Neuronal stem cell (in vitro differentiated cells): ENCODE measurements at regions not wholly inside any gene's neighbourhood (a gene's known extent, or its start where the extent isn't known, plus 50 kb on each side); places are given as distances from the start of the nearest gene placed in this dataset.
"Not testable (repeated sequence)": the region's sequence is repeated elsewhere in the genome, so short reads cannot be mapped to it uniquely, and the experiment has no call there.

Experiments used
- DNase-seq: peaks from one replicate; pipeline ENCODE4 v3.0.0-alpha.2; 2013; ENCODE audit warnings: low spot score
- H2AFZ ChIP-seq: one replicate; pipeline ENCODE4 v1.6.1; 2013; ENCODE audit warnings: mild to moderate bottlenecking, low read length, inconsistent platforms
- H2AK5ac ChIP-seq: 2 replicates; pipeline ENCODE4 v1.6.1; 2013; ENCODE audit warnings: low read depth, mild to moderate bottlenecking, inconsistent platforms, low read length, moderate library complexity, mixed read lengths
- H2BK120ac ChIP-seq: 2 replicates; pipeline ENCODE4 v1.6.1; 2013; ENCODE audit warnings: low read depth, mild to moderate bottlenecking, inconsistent platforms, low read length, moderate library complexity, mixed read lengths
- H2BK12ac ChIP-seq: one replicate; pipeline ENCODE4 v1.6.1; 2013; ENCODE audit warnings: low read length, inconsistent platforms
- H2BK15ac ChIP-seq: 2 replicates; pipeline ENCODE4 v1.6.1; 2013; ENCODE audit warnings: mild to moderate bottlenecking, low read length, inconsistent platforms, mixed read lengths
- H2BK5ac ChIP-seq: one replicate; pipeline ENCODE4 v1.6.1; 2013; ENCODE audit warnings: inconsistent platforms, mild to moderate bottlenecking, low read length, moderate library complexity
- H3K14ac ChIP-seq: one replicate; pipeline ENCODE4 v1.6.1; 2013; ENCODE audit warnings: low read length, inconsistent platforms
- H3K18ac ChIP-seq: 2 replicates; pipeline ENCODE4 v1.6.1; 2013; ENCODE audit warnings: low read length, inconsistent platforms
- H3K23ac ChIP-seq: 2 replicates; pipeline ENCODE4 v1.6.1; 2013; ENCODE audit warnings: low read depth, mild to moderate bottlenecking, mixed read lengths, low read length, inconsistent platforms; ENCODE audit not compliant: poor library complexity
- H3K27ac ChIP-seq: replicated peaks from 3 replicates; pipeline ENCODE4 v1.5.1; 2013; ENCODE audit warnings: low read length, inconsistent platforms
- H3K27me3 ChIP-seq, 3 experiments: 2 replicates each; pipeline ENCODE4 v1.6.1; 2013; ENCODE audit warnings: low read length in 3 of 3, mild to moderate bottlenecking in 2 of 3, inconsistent platforms in 1 of 3, low read depth in 1 of 3, mixed read lengths in 1 of 3, moderate library complexity in 1 of 3; ENCODE audit not compliant: control insufficient read depth in 3 of 3, insufficient read depth in 3 of 3
- H3K36me3 ChIP-seq, 2 donors: replicated peaks in 1 of 2; 2 replicates each; pipeline ENCODE4 v1.6.1; 2013; ENCODE audit warnings: low read length in 2 of 2; ENCODE audit not compliant: control insufficient read depth in 2 of 2, insufficient read depth in 2 of 2
- H3K4ac ChIP-seq: 2 replicates; pipeline ENCODE4 v1.6.1; 2013; ENCODE audit warnings: inconsistent platforms, mild to moderate bottlenecking, low read length, moderate library complexity
- H3K4me1 ChIP-seq, 2 donors: 1 replicate in 1 of 2; 2 replicates in 1 of 2; pipeline ENCODE4 v1.6.1; 2013; ENCODE audit warnings: low read length in 2 of 2, low read depth in 1 of 2; ENCODE audit not compliant: control insufficient read depth in 2 of 2, insufficient read depth in 1 of 2
- H3K4me2 ChIP-seq: one replicate; pipeline ENCODE4 v1.6.1; 2013; ENCODE audit warnings: mild to moderate bottlenecking, low read length, inconsistent platforms; ENCODE audit not compliant: insufficient read depth, poor library complexity, severe bottlenecking
- H3K4me3 ChIP-seq, 2 donors: 2 replicates each; pipeline ENCODE4 v1.5.1; 2013; ENCODE audit warnings: low read length in 2 of 2, mild to moderate bottlenecking in 2 of 2, inconsistent platforms in 1 of 2, moderate library complexity in 1 of 2
- H3K79me1 ChIP-seq: one replicate; pipeline ENCODE4 v1.6.1; 2013; ENCODE audit warnings: low read depth, mild to moderate bottlenecking, inconsistent platforms, low read length, moderate library complexity
- H3K9ac ChIP-seq: one replicate; pipeline ENCODE4 v1.6.1; 2013; ENCODE audit warnings: mild to moderate bottlenecking, low read depth, low read length, inconsistent platforms; ENCODE audit not compliant: poor library complexity
- H3K9me3 ChIP-seq, 2 donors: replicated peaks in 1 of 2; 2 replicates each; pipeline versions ENCODE3 to v1.6.1; 2013; ENCODE audit warnings: low read length in 2 of 2, mild to moderate bottlenecking in 2 of 2, inconsistent platforms in 1 of 2, low read depth in 1 of 2, mixed read lengths in 1 of 2, moderate library complexity in 1 of 2; ENCODE audit not compliant: control insufficient read depth in 2 of 2, insufficient read depth in 1 of 2
- H4K8ac ChIP-seq: one replicate; pipeline ENCODE4 v1.6.1; 2013; ENCODE audit warnings: low read depth, mild to moderate bottlenecking, inconsistent platforms, low read length, moderate library complexity
- H4K91ac ChIP-seq: one replicate; pipeline ENCODE4 v1.6.1; 2013; ENCODE audit warnings: low read length, low read depth, mild to moderate bottlenecking, inconsistent platforms; ENCODE audit not compliant: poor library complexity
- WGBS, 2 donors: extraction: QIAGEN DNeasy Blood & Tissue Kit; methylation state at CpG; one replicate each; pipeline ENCODE4 v1.1.7; 2013; ENCODE audit warnings: missing lambda C conversion rate in 2 of 2, mixed read lengths in 1 of 2; ENCODE audit not compliant: insufficient read length in 2 of 2, insufficient replicate concordance in 1 of 2; ENCODE audit errors: extremely low coverage in 2 of 2; 5-methylcytosine and 5-hydroxymethylcytosine counted together

- Histone ChIP-seq H3K4me3 (no peak overlapping the region), H3K9ac (no peak overlapping the region), H3K36me3 (no peaks in the 10 kb centered on the region), H3K4ac (no peak overlapping the region), H3K14ac (no peak overlapping the region), H3K23ac (no peak overlapping the region), H2BK12ac (no peak overlapping the region), H2BK5ac (no peak overlapping the region), H2AK5ac (no peak overlapping the region), H2BK120ac (no peak overlapping the region), H3K18ac (no peak overlapping the region), H3K4me2 (no peak overlapping the region), H4K8ac (no peak overlapping the region), H2AFZ (no peak overlapping the region), H3K9me3 (peaks cover 0 to 3% of the 10 kb centered on the region in 2 donors), H3K27ac (no peak overlapping the region), H4K91ac (no peak overlapping the region), H3K27me3 (no peaks in the 10 kb centered on the region), H2BK15ac (no peak overlapping the region), H3K79me1 (no peaks in the 10 kb centered on the region), H3K4me1 (no peaks in the 10 kb centered on the region)
- no CpG with 5 or more reads among the region's 3 CpGs for WGBS, 2 donors
- DNase-seq, result no peak
Measured at GRCh38 chr4:33116871-33117270, 2396.7 kb downstream of the PCDH7 start.

- no peak overlapping the region for H2AFZ ChIP-seq
- H2BK15ac ChIP-seq, result no peak overlapping the region
- H3K9ac ChIP-seq, result no peak overlapping the region
- H3K4me1 ChIP-seq, result peaks cover 0 to 3% of the 10 kb centered on the region in 2 donors
- H2BK12ac ChIP-seq, result no peak overlapping the region
- no peak overlapping the region for H3K14ac ChIP-seq
- no peak overlapping the region for H3K27ac ChIP-seq
- no peak overlapping the region for H4K8ac ChIP-seq
- H4K91ac ChIP-seq, result no peak overlapping the region
- H3K27me3 ChIP-seq, result no peaks in the 10 kb centered on the region
- no CpG with 5 or more reads among the region's 1 CpG for WGBS, 2 donors
- H3K4ac ChIP-seq, result no peak overlapping the region
- H3K23ac ChIP-seq, result no peak overlapping the region
- no peaks in the 10 kb centered on the region for H3K9me3 ChIP-seq
- no peak overlapping the region for H2BK5ac ChIP-seq
- no peaks in the 10 kb centered on the region for H3K36me3 ChIP-seq
- H3K4me3 ChIP-seq, result no peak overlapping the region
- H3K18ac ChIP-seq, result no peak overlapping the region
- H2BK120ac ChIP-seq, result no peak overlapping the region
- no peak overlapping the region for H3K4me2 ChIP-seq
- no peak for DNase-seq
- no peak overlapping the region for H2AK5ac ChIP-seq
- no peaks in the 10 kb centered on the region for H3K79me1 ChIP-seq
Measured at GRCh38 chr4:33126002-33126401, 2405.8 kb downstream of the PCDH7 start.

- H2BK15ac ChIP-seq, H2AK5ac ChIP-seq, H3K79me1 ChIP-seq, H4K91ac ChIP-seq, H2BK120ac ChIP-seq, H3K23ac ChIP-seq, DNase-seq, H3K9me3 ChIP-seq, H3K27me3 ChIP-seq, H3K9ac ChIP-seq, H2AFZ ChIP-seq, H3K27ac ChIP-seq, H3K36me3 ChIP-seq, H4K8ac ChIP-seq, H3K14ac ChIP-seq, H3K4me2 ChIP-seq, H3K4me3 ChIP-seq, H2BK5ac ChIP-seq, H3K18ac ChIP-seq, H3K4me1 ChIP-seq, H3K4ac ChIP-seq, H2BK12ac ChIP-seq: not testable (repeated sequence)
- WGBS, 2 donors, result no CpG with 5 or more reads among the region's 1 CpG
Measured at GRCh38 chr4:33130662-33131061, 2410.5 kb downstream of the PCDH7 start.

- Histone ChIP-seq H2BK12ac (no peak overlapping the region), H2AFZ (no peak overlapping the region), H2AK5ac (no peak overlapping the region), H3K9me3 (peaks cover 0 to 2% of the 10 kb centered on the region in 2 donors), H2BK15ac (no peak overlapping the region), H4K8ac (no peak overlapping the region), H3K14ac (no peak overlapping the region), H3K4me3 (no peak overlapping the region), H3K23ac (no peak overlapping the region), H3K36me3 (no peaks in the 10 kb centered on the region), H3K79me1 (no peaks in the 10 kb centered on the region), H3K27me3 (no peaks in the 10 kb centered on the region), H3K18ac (no peak overlapping the region), H2BK5ac (no peak overlapping the region), H3K4ac (no peak overlapping the region), H3K27ac (no peak overlapping the region), H4K91ac (no peak overlapping the region), H3K9ac (no peak overlapping the region), H2BK120ac (no peak overlapping the region), H3K4me1 (no peaks in the 10 kb centered on the region), H3K4me2 (no peak overlapping the region)
- whole genome bisulfite sequencing, 2 donors, result no CpG with 5 or more reads among the region's 2 CpGs
- no peak for DNase-seq
Measured at GRCh38 chr4:33133723-33134122, 2413.6 kb downstream of the PCDH7 start.
